Loucy (cell line): ENCODE measurements at regions not wholly inside any gene's neighbourhood (a gene's known extent, or its start where the extent isn't known, plus 50 kb on each side); places are given as distances from the start of the nearest gene placed in this dataset.

Source experiments
- EZH2phosphoT487 ChIP-seq: fragments of 200-600 bp; IDR thresholded peaks from 2 replicates; pipeline ENCODE4 v1.6.1; 2018; ENCODE audit warnings: antibody characterized with exemption, mild to moderate bottlenecking, moderate library complexity, borderline replicate concordance
- TF ChIP-seq, protein P1 (sequence below): fragments of 200-600 bp; sonication (generic); conservative IDR thresholded peaks from 2 replicates; pipeline ENCODE4 v1.5.1; 2014; ENCODE audit warnings: mild to moderate bottlenecking, antibody characterized with exemption, low read length

DNA sequence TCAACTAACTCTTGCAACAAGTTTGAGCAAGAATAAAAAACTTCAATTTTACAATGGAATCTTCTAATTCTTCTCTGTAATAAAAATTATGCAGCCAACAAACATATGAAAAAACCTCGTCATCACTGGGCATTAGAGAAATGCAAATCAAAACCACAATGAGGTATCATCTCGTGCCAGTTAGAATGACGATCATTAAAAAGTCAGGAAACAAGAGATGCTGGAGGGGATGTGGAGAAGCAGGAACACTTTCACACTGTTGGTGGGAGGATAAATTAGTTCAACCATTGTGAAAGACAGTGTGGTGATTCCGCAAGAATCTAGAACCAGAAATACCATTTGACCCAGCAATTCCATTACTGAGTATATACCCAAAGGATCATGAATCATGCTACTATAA, 327.5 kb upstream of the LYPLAL1 start:
- TF ChIP-seq, protein P1, sequence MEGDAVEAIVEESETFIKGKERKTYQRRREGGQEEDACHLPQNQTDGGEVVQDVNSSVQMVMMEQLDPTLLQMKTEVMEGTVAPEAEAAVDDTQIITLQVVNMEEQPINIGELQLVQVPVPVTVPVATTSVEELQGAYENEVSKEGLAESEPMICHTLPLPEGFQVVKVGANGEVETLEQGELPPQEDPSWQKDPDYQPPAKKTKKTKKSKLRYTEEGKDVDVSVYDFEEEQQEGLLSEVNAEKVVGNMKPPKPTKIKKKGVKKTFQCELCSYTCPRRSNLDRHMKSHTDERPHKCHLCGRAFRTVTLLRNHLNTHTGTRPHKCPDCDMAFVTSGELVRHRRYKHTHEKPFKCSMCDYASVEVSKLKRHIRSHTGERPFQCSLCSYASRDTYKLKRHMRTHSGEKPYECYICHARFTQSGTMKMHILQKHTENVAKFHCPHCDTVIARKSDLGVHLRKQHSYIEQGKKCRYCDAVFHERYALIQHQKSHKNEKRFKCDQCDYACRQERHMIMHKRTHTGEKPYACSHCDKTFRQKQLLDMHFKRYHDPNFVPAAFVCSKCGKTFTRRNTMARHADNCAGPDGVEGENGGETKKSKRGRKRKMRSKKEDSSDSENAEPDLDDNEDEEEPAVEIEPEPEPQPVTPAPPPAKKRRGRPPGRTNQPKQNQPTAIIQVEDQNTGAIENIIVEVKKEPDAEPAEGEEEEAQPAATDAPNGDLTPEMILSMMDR, result no peak
- no peak for TF ChIP-seq EZH2phosphoT487
